B cell (primary cell): ENCODE measurements at regions not wholly inside any gene's neighbourhood (a gene's known extent, or its start where the extent isn't known, plus 50 kb on each side); places are given as distances from the start of the nearest gene placed in this dataset.

Experiments used
- ATAC-seq: fragments of 200-7000 bp; cut with Tn5 transposase; one replicate; pipeline ENCODE4 v1.10.0; 2021; ENCODE audit warnings: low read depth, mild to moderate bottlenecking, moderate number of reproducible peaks, moderate library complexity
- CTCF ChIA-PET: fragments of 350-600 bp; sonication (Branson Sonifier 250); formaldehyde crosslinking; loops from one replicate; lab custom pipeline; 2021; ENCODE audit warnings: antibody characterized with exemption, inconsistent platforms; lab: Charles Lee
- POLR2A ChIA-PET: fragments of 350-600 bp; sonication (Branson Sonifier 250); formaldehyde crosslinking; loops from one replicate; lab custom pipeline; 2021; ENCODE audit warnings: antibody characterized with exemption; lab: Charles Lee
- DNase-seq: peaks from one replicate; pipeline ENCODE4 v3.0.0; 2013
- H2AFZ ChIP-seq: 2 replicates; pipeline ENCODE4 v1.6.1; 2012; ENCODE audit warnings: mild to moderate bottlenecking, low read depth, low read length; ENCODE audit not compliant: insufficient read depth, poor library complexity, severe bottlenecking
- H3K27ac ChIP-seq, 2 donors: 1 replicate in 1 of 2; 2 replicates in 1 of 2; pipeline ENCODE4 v1.5.1; 2012 to 2013; ENCODE audit warnings: low read length in 2 of 2, mild to moderate bottlenecking in 2 of 2, moderate library complexity in 1 of 2
- H3K27me3 ChIP-seq, 4 experiments: fragments of 200-600 bp in 1 of 4; sonication (generic) in 1 of 4; replicated peaks in 1 of 4; 1 replicate in 2 of 4; 2 replicates in 2 of 4; pipeline versions ENCODE4 v1.6.1 to v1.7.0; 2013 to 2016; ENCODE audit warnings: low read length in 3 of 4, mild to moderate bottlenecking in 2 of 4, mixed read lengths in 1 of 4, moderate library complexity in 1 of 4; ENCODE audit not compliant: insufficient read depth in 4 of 4, control insufficient read depth in 3 of 4; ENCODE audit errors: control extremely low read depth in 1 of 4
- H3K36me3 ChIP-seq, 2 experiments: replicated peaks in 1 of 2; 1 replicate in 1 of 2; 2 replicates in 1 of 2; pipeline versions ENCODE4 v1.6.1 to v1.7.1; 2013; ENCODE audit warnings: low read length in 1 of 2; ENCODE audit not compliant: insufficient read depth in 2 of 2, control insufficient read depth in 1 of 2; ENCODE audit errors: control extremely low read depth in 1 of 2, extremely low read depth in 1 of 2
- H3K4me1 ChIP-seq, 2 donors: fragments of 200-600 bp in 1 of 2; sonication (generic) in 1 of 2; 1 replicate in 1 of 2; 2 replicates in 1 of 2; pipeline versions ENCODE4 v1.5.1 to v1.6.1; 2013 to 2017; ENCODE audit warnings: low read length in 2 of 2; ENCODE audit not compliant: control insufficient read depth in 2 of 2, insufficient read depth in 2 of 2
- H3K4me2 ChIP-seq: replicated peaks from 2 replicates; pipeline ENCODE3; 2012; ENCODE audit warnings: mild to moderate bottlenecking, low read depth, low read length; ENCODE audit not compliant: poor library complexity, severe bottlenecking
- H3K4me3 ChIP-seq, 5 experiments: fragments of 200-600 bp in 1 of 5; sonication (generic) in 1 of 5; 1 replicate in 3 of 5; 2 replicates in 2 of 5; pipeline versions ENCODE4 v1.5.1 to v1.7.0; 2011 to 2016; ENCODE audit warnings: low read length in 4 of 5, mild to moderate bottlenecking in 4 of 5, low read depth in 2 of 5, control low read depth in 1 of 5, moderate library complexity in 1 of 5; ENCODE audit not compliant: insufficient read depth in 1 of 5; ENCODE audit errors: control extremely low read depth in 1 of 5, extremely low read depth in 1 of 5
- H3K79me2 ChIP-seq: fragments of 200-600 bp; sonication (generic); one replicate; pipeline ENCODE4 v1.6.0; 2016; ENCODE audit warnings: low read length; ENCODE audit not compliant: control insufficient read depth, insufficient read depth
- H3K9ac ChIP-seq: fragments of 200-600 bp; sonication (generic); 2 replicates; pipeline ENCODE4 v1.6.1; 2017; ENCODE audit warnings: mild to moderate bottlenecking, low read length, moderate library complexity
- H3K9me3 ChIP-seq, 3 donors: one replicate each; pipeline versions ENCODE4 v1.6.1 to v1.7.1; 2013; ENCODE audit warnings: low read length in 2 of 3; ENCODE audit not compliant: control insufficient read depth in 2 of 3, insufficient read depth in 1 of 3; ENCODE audit errors: control extremely low read depth in 1 of 3
- H4K20me1 ChIP-seq: 2 replicates; pipeline ENCODE4 v1.6.0; 2012; ENCODE audit warnings: mild to moderate bottlenecking, low read length; ENCODE audit not compliant: insufficient read depth, control insufficient read depth, poor library complexity, severe bottlenecking
- H3K27ac Mint-ChIP-seq: one replicate; pipeline ENCODE4 v1.8.0; 2021; ENCODE audit warnings: mixed read lengths
- H3K27me3 Mint-ChIP-seq: one replicate; pipeline ENCODE4 v1.8.0; 2021; ENCODE audit warnings: mixed read lengths
- H3K4me1 Mint-ChIP-seq: one replicate; pipeline ENCODE4 v1.8.0; 2021; ENCODE audit warnings: mixed read lengths
- H3K4me3 Mint-ChIP-seq: one replicate; pipeline ENCODE4 v1.8.0; 2021; ENCODE audit warnings: mixed read lengths
- H3K9me3 Mint-ChIP-seq: one replicate; pipeline ENCODE4 v1.8.0; 2022; ENCODE audit warnings: mixed read lengths; ENCODE audit not compliant: insufficient read depth
- EZH2 ChIP-seq: IDR thresholded peaks from 2 replicates; pipeline ENCODE4 v1.6.1; 2012; ENCODE audit warnings: borderline replicate concordance, low read depth, mild to moderate bottlenecking, moderate library complexity, low read length; ENCODE audit not compliant: insufficient read depth, poor library complexity, severe bottlenecking
- WGBS: methylation state at CpG from one replicate; pipeline ENCODE4 v1.1.5; 2013; ENCODE audit warnings: missing lambda C conversion rate; ENCODE audit not compliant: insufficient coverage; 5-methylcytosine and 5-hydroxymethylcytosine counted together
- intact Hi-C: fragments of 100-400 bp; cut with micrococcal nuclease; formaldehyde crosslinking; loops from one replicate; pipeline ENCODE4 v1.10.0; 2022
- TF ChIP-seq, protein P1 (sequence below): fragments of 200-600 bp; IDR thresholded peaks from one replicate; pipeline ENCODE4 v1.8.0; 2022; ENCODE audit warnings: antibody characterized with exemption, mild to moderate bottlenecking

- ATAC-seq (no peak), DNase-seq (no peak)
- no peak overlapping the region for H3K4me3 ChIP-seq
- no peaks in the 10 kb centered on the region for H3K9me3 ChIP-seq
- H3K36me3 ChIP-seq: no peaks in the 10 kb centered on the region
- intact Hi-C loops: no loop called here
- no peaks in the 10 kb centered on the region for H3K4me1 ChIP-seq
- ChIA-PET POLR2A (no interaction called here), CTCF (no interaction called here)
- no peaks in the 10 kb centered on the region for H3K27me3 ChIP-seq
- no peak overlapping the region for H3K9ac ChIP-seq
- no peaks in the 10 kb centered on the region for H3K9me3 Mint-ChIP-seq
- no peaks in the 10 kb centered on the region for H4K20me1 ChIP-seq
- H2AFZ ChIP-seq: no peak overlapping the region
- H3K27me3 Mint-ChIP-seq: no peaks in the 10 kb centered on the region
- no peaks in the 10 kb centered on the region for H3K79me2 ChIP-seq
- no peak for TF ChIP-seq EZH2
- TF ChIP-seq, protein P1, sequence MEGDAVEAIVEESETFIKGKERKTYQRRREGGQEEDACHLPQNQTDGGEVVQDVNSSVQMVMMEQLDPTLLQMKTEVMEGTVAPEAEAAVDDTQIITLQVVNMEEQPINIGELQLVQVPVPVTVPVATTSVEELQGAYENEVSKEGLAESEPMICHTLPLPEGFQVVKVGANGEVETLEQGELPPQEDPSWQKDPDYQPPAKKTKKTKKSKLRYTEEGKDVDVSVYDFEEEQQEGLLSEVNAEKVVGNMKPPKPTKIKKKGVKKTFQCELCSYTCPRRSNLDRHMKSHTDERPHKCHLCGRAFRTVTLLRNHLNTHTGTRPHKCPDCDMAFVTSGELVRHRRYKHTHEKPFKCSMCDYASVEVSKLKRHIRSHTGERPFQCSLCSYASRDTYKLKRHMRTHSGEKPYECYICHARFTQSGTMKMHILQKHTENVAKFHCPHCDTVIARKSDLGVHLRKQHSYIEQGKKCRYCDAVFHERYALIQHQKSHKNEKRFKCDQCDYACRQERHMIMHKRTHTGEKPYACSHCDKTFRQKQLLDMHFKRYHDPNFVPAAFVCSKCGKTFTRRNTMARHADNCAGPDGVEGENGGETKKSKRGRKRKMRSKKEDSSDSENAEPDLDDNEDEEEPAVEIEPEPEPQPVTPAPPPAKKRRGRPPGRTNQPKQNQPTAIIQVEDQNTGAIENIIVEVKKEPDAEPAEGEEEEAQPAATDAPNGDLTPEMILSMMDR: no peak
- WGBS: 50% methylated on average over 2 of the region's 4 CpGs
- H3K27ac ChIP-seq: no peak overlapping the region
- H3K27ac Mint-ChIP-seq: no peak overlapping the region
- no peak overlapping the region for H3K4me3 Mint-ChIP-seq
- H3K4me1 Mint-ChIP-seq: no peaks in the 10 kb centered on the region
- no peak overlapping the region for H3K4me2 ChIP-seq
Measured at GRCh38 chr1:239958063-239958462, 133.6 kb upstream of the FMN2 start.

GRCh38 chr1:239960366-239960765, 131.3 kb upstream of the FMN2 start:
- peaks cover 0 to 2% (median 0%) of the 10 kb centered on the region in 3 donors for H3K9me3 ChIP-seq
- ChIA-PET POLR2A (no interaction called here), CTCF (interaction anchor here (1.6 kb wide), 1 partner anchor 8 kb away, joined by 5 read pairs; no protein-coding TSS in a partner anchor)
- intact Hi-C loops: no loop called here
- no peak overlapping the region for H3K4me3 ChIP-seq
- H4K20me1 ChIP-seq: no peaks in the 10 kb centered on the region
- no peak overlapping the region for H3K27ac ChIP-seq
- ATAC-seq (no peak), DNase-seq (no peak)
- H3K4me1 ChIP-seq: no peaks in the 10 kb centered on the region
- H3K27me3 Mint-ChIP-seq: no peaks in the 10 kb centered on the region
- WGBS: 75% methylated on average over 1 of the region's 2 CpGs
- no peaks in the 10 kb centered on the region for H3K4me1 Mint-ChIP-seq
- no peak overlapping the region for H3K4me2 ChIP-seq
- H2AFZ ChIP-seq: no peak overlapping the region
- no peak overlapping the region for H3K27ac Mint-ChIP-seq
- no peak overlapping the region for H3K9ac ChIP-seq
- no peaks in the 10 kb centered on the region for H3K79me2 ChIP-seq
- no peak overlapping the region for H3K4me3 Mint-ChIP-seq
- no peaks in the 10 kb centered on the region for H3K27me3 ChIP-seq
- no peaks in the 10 kb centered on the region for H3K9me3 Mint-ChIP-seq
- no peak for TF ChIP-seq EZH2
- TF ChIP-seq, protein P1: no peak
- H3K36me3 ChIP-seq: no peaks in the 10 kb centered on the region
